ENCODE measurements at regions not wholly inside any gene's neighbourhood (a gene's known extent, or its start where the extent isn't known, plus 50 kb on each side); places are given as distances from the start of the nearest gene placed in this dataset.

DNA sequence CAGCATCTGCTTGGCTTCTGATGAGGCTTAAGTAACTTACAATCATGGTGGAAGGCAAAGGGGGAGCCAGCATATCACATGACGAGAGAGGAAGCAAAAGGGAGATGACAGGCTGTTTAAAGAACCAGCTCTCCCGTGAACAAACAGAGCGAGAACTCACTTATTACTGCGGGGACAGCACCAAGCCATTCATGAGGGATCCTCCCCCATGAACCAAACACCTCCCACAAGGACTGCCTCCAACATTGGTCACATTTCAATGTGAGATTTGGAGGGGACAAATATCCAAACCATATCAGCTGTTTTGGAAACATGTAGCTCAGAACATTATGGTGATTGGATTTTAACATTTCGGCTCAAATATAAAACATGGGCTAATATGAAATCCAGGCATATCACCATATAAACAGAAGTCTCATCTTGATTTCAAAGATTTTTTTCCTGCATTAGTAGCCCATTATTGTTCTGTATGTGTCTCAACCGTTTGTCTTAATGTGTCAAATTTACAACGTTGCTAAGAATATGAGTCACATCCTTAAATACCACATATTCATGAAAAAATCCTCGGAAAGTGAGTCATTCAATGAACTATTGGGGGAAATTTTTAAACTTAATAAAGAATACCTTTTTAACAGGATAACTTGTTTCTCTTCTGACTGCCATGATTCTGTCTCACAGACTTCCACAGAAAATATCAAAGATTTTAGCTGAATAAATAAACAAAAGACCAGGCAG lies 894.3 kb downstream of the TFAP2A start:
- no peak overlapping the region for H2AK5ac ChIP-seq (ENCODE audit: insufficient read length, low read length)
- no peak overlapping the region for H4K5ac ChIP-seq (ENCODE audit: insufficient read length, low read depth, low read length)
- no peak overlapping the region for H4K8ac ChIP-seq (replicated peaks; ENCODE audit: insufficient read length, low read depth, low read length)
- H3K4me2 ChIP-seq (ENCODE audit: insufficient read depth, insufficient read length, low read length), result no peak overlapping the region
- H3K9me3 Mint-ChIP-seq, result no peaks in the 10 kb centered on the region
- no peaks in the 10 kb centered on the region; the same call in 1 of the 2 replicates for H3K4me1 ChIP-seq (ENCODE audit: insufficient read depth, low read length)
- peaks cover 7 to 12% of the 10 kb centered on the region in 2 experiments for H3K4me1 Mint-ChIP-seq
- no peaks in the 10 kb centered on the region for H3K9me3 ChIP-seq (ENCODE audit: control insufficient read depth, low read depth, low read length)
- no peak overlapping the region for H4K91ac ChIP-seq (ENCODE audit: insufficient read length, low read depth, low read length)
- no peaks in the 10 kb centered on the region for H3K79me2 ChIP-seq (ENCODE audit: insufficient read depth, low read length)
- no peak overlapping the region for H3K18ac ChIP-seq (ENCODE audit: insufficient read length, low read depth, low read length)
- no peak overlapping the region; a peak in 2 of 7 replicates for H3K27ac Mint-ChIP-seq
- no peaks in the 10 kb centered on the region for H3K27me3 ChIP-seq (ENCODE audit: insufficient read depth, low read length)
- no peak overlapping the region for H3K27ac ChIP-seq (ENCODE audit: insufficient read length, low read depth, low read length)
- no peaks in the 10 kb centered on the region for H3K79me1 ChIP-seq (ENCODE audit: insufficient read depth, low read depth, low read length, poor library complexity, severe bottlenecking)
- H3K9ac ChIP-seq (ENCODE audit: extremely low read depth, insufficient read length, low read length), result no peak overlapping the region
- H3K4ac ChIP-seq (ENCODE audit: low read depth, low read length), result no peak overlapping the region
- no peaks in the 10 kb centered on the region for H4K20me1 ChIP-seq (ENCODE audit: control insufficient read depth, insufficient read depth, insufficient read length)
- H3T11ph ChIP-seq (ENCODE audit: low read length), result no peak overlapping the region
- no peak overlapping the region for H3K14ac ChIP-seq (ENCODE audit: insufficient read depth, low read length)
- TF ChIP-seq, protein P1, sequence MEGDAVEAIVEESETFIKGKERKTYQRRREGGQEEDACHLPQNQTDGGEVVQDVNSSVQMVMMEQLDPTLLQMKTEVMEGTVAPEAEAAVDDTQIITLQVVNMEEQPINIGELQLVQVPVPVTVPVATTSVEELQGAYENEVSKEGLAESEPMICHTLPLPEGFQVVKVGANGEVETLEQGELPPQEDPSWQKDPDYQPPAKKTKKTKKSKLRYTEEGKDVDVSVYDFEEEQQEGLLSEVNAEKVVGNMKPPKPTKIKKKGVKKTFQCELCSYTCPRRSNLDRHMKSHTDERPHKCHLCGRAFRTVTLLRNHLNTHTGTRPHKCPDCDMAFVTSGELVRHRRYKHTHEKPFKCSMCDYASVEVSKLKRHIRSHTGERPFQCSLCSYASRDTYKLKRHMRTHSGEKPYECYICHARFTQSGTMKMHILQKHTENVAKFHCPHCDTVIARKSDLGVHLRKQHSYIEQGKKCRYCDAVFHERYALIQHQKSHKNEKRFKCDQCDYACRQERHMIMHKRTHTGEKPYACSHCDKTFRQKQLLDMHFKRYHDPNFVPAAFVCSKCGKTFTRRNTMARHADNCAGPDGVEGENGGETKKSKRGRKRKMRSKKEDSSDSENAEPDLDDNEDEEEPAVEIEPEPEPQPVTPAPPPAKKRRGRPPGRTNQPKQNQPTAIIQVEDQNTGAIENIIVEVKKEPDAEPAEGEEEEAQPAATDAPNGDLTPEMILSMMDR (conservative IDR thresholded peaks at IDR 0.05), result no peak
- H3K4me3 Mint-ChIP-seq, result no peak overlapping the region
- no peaks in the 10 kb centered on the region for H3K23me2 ChIP-seq (ENCODE audit: insufficient read length, low read depth, low read length, poor library complexity, severe bottlenecking)
- no peak overlapping the region for H3K56ac ChIP-seq (ENCODE audit: insufficient read length, low read depth, low read length)
- H2BK12ac ChIP-seq (ENCODE audit: insufficient read length, low read depth, low read length), result no peak overlapping the region
- H2BK15ac ChIP-seq (ENCODE audit: low read depth, low read length), result no peak overlapping the region
- H3K36me3 Mint-ChIP-seq (ENCODE audit: insufficient read depth in 1 of 3, low read depth in 3 of 3), result no peaks in the 10 kb centered on the region; a peak in 1 of 7 replicates
- H2AFZ ChIP-seq (ENCODE audit: low read length), result no peak overlapping the region
- no peak overlapping the region for H3K23ac ChIP-seq (ENCODE audit: insufficient read length, low read depth, low read length)
- no peaks in the 10 kb centered on the region for H3K27me3 Mint-ChIP-seq (ENCODE audit: low read depth)
- H2BK120ac ChIP-seq (ENCODE audit: low read depth, low read length, poor library complexity, severe bottlenecking), result no peak overlapping the region
- DNase-seq, result no peak
- no CpG with 5 or more reads among the region's 8 CpGs for WGBS (ENCODE audit: extremely low coverage, insufficient read length, low lambda C conversion rate)
- H2BK20ac ChIP-seq (ENCODE audit: low read depth, low read length, poor library complexity, severe bottlenecking), result no peak overlapping the region
- H2BK5ac ChIP-seq (ENCODE audit: insufficient read length, low read length), result no peak overlapping the region

Measured in H9 (cell line).